ENCODE measurements at regions not wholly inside any gene's neighbourhood (a gene's known extent, or its start where the extent isn't known, plus 50 kb on each side); places are given as distances from the start of the nearest gene placed in this dataset.

DNA sequence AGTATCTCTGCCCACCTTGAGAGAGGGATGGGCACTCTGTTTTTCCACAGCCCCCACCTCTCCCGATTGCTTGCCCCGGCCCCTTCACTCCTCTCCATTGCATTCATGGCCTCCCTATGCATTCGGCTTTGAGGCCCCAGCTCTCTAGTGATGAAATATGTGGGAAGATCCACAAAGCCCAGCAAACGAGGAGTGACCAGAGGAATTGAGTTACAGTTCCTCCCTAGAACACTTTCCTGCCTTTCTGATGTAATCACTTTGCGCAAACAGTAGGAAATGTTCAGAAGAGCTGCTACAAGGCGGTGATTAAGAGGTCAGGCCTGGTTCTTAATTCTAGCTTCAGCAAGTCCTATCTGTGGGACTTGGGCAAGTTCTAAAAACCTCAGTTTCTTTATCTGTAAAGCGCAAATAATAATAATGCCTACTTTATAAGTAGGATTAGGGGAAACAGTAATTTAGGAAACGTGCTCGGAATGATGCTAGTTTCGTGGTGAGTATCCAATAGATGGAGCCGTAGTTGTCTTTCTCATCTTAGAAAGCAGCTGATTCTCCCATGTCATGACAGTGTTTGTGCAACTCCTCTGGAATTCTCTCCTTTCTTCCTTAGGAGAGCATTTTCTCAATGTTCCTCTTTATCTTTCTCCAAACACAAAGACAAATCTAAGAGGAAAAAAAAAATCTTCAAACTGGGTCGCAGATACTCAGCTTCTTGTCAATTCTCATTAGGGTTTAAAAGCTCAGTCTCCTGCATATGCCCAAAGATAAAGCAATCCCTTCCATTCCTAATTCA is 99.5 kb upstream of the MSX2 start:
- ATAC-seq = no peak
- no peak for TF ChIP-seq TCF4 (CRISPR knock-in tag; IDR thresholded peaks at IDR 0.05; ENCODE audit: borderline replicate concordance)
- no peak for TF ChIP-seq ESRRG (CRISPR knock-in tag; IDR thresholded peaks at IDR 0.05)
- no peak for TF ChIP-seq ZFP3 (CRISPR knock-in tag; IDR thresholded peaks at IDR 0.05)
- TF ChIP-seq, protein P1, sequence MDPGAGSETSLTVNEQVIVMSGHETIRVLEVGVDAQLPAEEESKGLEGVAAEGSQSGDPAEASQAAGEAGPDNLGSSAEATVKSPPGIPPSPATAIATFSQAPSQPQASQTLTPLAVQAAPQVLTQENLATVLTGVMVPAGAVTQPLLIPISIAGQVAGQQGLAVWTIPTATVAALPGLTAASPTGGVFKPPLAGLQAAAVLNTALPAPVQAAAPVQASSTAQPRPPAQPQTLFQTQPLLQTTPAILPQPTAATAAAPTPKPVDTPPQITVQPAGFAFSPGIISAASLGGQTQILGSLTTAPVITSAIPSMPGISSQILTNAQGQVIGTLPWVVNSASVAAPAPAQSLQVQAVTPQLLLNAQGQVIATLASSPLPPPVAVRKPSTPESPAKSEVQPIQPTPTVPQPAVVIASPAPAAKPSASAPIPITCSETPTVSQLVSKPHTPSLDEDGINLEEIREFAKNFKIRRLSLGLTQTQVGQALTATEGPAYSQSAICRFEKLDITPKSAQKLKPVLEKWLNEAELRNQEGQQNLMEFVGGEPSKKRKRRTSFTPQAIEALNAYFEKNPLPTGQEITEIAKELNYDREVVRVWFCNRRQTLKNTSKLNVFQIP (CRISPR knock-in tag; IDR thresholded peaks at IDR 0.05; ENCODE audit: borderline replicate concordance, low read depth) = no peak
- no peak for TF ChIP-seq BACH2 (CRISPR knock-in tag; IDR thresholded peaks at IDR 0.05; ENCODE audit: borderline replicate concordance)
- no peak for TF ChIP-seq CSDC2 (CRISPR knock-in tag; IDR thresholded peaks at IDR 0.05)
- TF ChIP-seq ISL1 (CRISPR knock-in tag; IDR thresholded peaks at IDR 0.05) = no peak
- TF ChIP-seq ARNTL (CRISPR knock-in tag; IDR thresholded peaks at IDR 0.05; ENCODE audit: borderline replicate concordance, low read depth) = no peak
- TF ChIP-seq, protein P2, sequence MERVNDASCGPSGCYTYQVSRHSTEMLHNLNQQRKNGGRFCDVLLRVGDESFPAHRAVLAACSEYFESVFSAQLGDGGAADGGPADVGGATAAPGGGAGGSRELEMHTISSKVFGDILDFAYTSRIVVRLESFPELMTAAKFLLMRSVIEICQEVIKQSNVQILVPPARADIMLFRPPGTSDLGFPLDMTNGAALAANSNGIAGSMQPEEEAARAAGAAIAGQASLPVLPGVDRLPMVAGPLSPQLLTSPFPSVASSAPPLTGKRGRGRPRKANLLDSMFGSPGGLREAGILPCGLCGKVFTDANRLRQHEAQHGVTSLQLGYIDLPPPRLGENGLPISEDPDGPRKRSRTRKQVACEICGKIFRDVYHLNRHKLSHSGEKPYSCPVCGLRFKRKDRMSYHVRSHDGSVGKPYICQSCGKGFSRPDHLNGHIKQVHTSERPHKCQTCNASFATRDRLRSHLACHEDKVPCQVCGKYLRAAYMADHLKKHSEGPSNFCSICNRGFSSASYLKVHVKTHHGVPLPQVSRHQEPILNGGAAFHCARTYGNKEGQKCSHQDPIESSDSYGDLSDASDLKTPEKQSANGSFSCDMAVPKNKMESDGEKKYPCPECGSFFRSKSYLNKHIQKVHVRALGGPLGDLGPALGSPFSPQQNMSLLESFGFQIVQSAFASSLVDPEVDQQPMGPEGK (CRISPR knock-in tag; IDR thresholded peaks at IDR 0.05; ENCODE audit: borderline replicate concordance) = no peak
- no peak for TF ChIP-seq ZC3H10 (CRISPR knock-in tag; IDR thresholded peaks at IDR 0.05)
- TF ChIP-seq OSR1 (CRISPR knock-in tag; IDR thresholded peaks at IDR 0.05) = no peak
- TF ChIP-seq ZNF70 (CRISPR knock-in tag; IDR thresholded peaks at IDR 0.05) = no peak
- no peak for TF ChIP-seq TOX (CRISPR knock-in tag; IDR thresholded peaks at IDR 0.05; ENCODE audit: borderline replicate concordance)
- TF ChIP-seq RARB (CRISPR knock-in tag; IDR thresholded peaks at IDR 0.05) = no peak
- TF ChIP-seq ZNF565 (CRISPR knock-in tag; conservative IDR thresholded peaks at IDR 0.05; ENCODE audit: low read depth) = no peak

DNA sequence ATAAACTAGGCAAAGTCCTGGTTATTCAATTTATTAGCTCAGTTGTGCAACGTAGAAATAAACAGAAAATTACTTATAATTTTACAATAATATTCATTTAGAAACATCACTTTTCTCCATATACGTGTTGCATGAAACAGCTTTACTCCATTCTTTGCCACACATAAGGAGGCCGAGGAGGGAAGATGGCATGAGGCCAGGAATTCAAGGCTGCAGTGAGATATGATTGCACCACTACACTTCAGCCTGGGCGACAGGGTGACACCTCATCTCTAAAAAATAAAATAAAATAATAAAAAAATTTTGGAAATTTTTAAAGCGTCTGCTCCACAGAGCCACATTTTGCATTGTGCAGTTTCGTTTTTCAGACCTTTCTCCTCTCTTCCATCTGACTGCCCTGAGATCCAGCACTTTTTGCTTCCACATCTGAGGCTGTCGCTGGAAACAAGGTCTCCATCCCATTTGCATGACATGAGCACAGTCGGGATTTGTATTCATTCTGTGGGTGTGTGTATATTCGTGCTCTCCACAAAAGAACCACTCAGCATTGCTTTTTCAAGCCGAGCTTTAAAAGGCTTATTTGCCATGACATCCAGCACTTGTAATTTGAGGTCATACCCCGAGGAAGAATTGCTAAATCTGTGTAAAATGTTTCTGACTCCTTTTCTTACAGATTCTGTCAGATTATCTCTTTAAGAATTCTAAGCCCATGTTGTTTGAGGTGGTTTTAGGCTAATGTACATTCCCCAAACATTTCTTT is 98.6 kb upstream of the MSX2 start:
- no peak for ATAC-seq
- TF ChIP-seq, protein P1 (CRISPR knock-in tag; IDR thresholded peaks at IDR 0.05; ENCODE audit: borderline replicate concordance, low read depth) = no peak
- TF ChIP-seq, protein P2 (CRISPR knock-in tag; IDR thresholded peaks at IDR 0.05; ENCODE audit: borderline replicate concordance) = no peak

DNA sequence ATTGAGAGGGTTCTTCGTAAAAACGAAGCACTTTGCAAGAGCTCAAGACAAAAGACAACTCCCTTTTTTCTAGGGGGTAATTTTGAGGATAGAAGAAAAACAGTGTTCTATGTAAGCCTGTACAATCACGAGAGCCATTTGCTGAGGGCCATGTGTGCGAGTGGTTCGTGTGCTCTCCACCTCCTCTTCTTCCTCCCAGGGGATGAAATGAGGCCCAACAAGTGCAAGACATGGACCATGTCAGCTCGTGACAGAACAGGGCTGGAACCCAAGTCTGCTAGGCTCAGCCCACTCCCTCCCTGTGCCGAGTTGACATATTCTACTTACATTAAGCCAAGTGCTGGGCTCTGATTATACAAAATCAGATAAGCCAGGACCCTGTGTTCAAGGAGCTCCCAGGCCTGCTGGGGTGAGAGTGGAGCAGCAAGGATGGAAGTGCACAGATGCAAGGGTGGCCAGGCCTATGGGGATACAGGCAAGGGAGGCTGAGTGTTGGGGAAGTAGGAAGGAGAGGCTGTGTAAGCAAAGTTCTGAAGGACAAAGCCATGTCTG is 97.9 kb upstream of the MSX2 start:
- ATAC-seq = no peak
- TF ChIP-seq ZNF565 (CRISPR knock-in tag; conservative IDR thresholded peaks at IDR 0.05; ENCODE audit: low read depth) (no peak), ZFP3 (CRISPR knock-in tag; IDR thresholded peaks at IDR 0.05) (no peak), PPARA (CRISPR knock-in tag; IDR thresholded peaks at IDR 0.05; ENCODE audit: borderline replicate concordance) (no peak), OSR1 (CRISPR knock-in tag; IDR thresholded peaks at IDR 0.05) (no peak), ISL1 (CRISPR knock-in tag; IDR thresholded peaks at IDR 0.05) (no peak), ZNF70 (CRISPR knock-in tag; IDR thresholded peaks at IDR 0.05) (no peak), SNAI2 (CRISPR knock-in tag; IDR thresholded peaks at IDR 0.05) (no peak), ESRRG (CRISPR knock-in tag; IDR thresholded peaks at IDR 0.05) (no peak), ZC3H10 (CRISPR knock-in tag; IDR thresholded peaks at IDR 0.05) (no peak), ZNF8 (CRISPR knock-in tag; IDR thresholded peaks at IDR 0.05) (no peak), TOX (CRISPR knock-in tag; IDR thresholded peaks at IDR 0.05; ENCODE audit: borderline replicate concordance) (no peak), RARB (CRISPR knock-in tag; IDR thresholded peaks at IDR 0.05) (no peak), GLIS3 (CRISPR knock-in tag; IDR thresholded peaks at IDR 0.05) (no peak), CSDC2 (CRISPR knock-in tag; IDR thresholded peaks at IDR 0.05) (no peak)
- TF ChIP-seq, protein P3, sequence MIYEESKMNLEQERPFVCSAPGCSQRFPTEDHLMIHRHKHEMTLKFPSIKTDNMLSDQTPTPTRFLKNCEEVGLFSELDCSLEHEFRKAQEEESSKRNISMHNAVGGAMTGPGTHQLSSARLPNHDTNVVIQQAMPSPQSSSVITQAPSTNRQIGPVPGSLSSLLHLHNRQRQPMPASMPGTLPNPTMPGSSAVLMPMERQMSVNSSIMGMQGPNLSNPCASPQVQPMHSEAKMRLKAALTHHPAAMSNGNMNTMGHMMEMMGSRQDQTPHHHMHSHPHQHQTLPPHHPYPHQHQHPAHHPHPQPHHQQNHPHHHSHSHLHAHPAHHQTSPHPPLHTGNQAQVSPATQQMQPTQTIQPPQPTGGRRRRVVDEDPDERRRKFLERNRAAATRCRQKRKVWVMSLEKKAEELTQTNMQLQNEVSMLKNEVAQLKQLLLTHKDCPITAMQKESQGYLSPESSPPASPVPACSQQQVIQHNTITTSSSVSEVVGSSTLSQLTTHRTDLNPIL (CRISPR knock-in tag; IDR thresholded peaks at IDR 0.05; ENCODE audit: low read depth) = no peak
- TF ChIP-seq, protein P4, sequence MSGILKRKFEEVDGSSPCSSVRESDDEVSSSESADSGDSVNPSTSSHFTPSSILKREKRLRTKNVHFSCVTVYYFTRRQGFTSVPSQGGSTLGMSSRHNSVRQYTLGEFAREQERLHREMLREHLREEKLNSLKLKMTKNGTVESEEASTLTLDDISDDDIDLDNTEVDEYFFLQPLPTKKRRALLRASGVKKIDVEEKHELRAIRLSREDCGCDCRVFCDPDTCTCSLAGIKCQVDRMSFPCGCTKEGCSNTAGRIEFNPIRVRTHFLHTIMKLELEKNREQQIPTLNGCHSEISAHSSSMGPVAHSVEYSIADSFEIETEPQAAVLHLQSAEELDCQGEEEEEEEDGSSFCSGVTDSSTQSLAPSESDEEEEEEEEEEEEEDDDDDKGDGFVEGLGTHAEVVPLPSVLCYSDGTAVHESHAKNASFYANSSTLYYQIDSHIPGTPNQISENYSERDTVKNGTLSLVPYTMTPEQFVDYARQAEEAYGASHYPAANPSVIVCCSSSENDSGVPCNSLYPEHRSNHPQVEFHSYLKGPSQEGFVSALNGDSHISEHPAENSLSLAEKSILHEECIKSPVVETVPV (CRISPR knock-in tag; IDR thresholded peaks at IDR 0.05) = no peak
- TF ChIP-seq, protein P2 (CRISPR knock-in tag; IDR thresholded peaks at IDR 0.05; ENCODE audit: borderline replicate concordance) = no peak

All from SK-N-SH treated with all-trans-retinoic acid at 6 μM for 48 hours (cell line).